ENCODE measurements at regions not wholly inside any gene's neighbourhood (a gene's known extent, or its start where the extent isn't known, plus 50 kb on each side); places are given as distances from the start of the nearest gene placed in this dataset.

DNA sequence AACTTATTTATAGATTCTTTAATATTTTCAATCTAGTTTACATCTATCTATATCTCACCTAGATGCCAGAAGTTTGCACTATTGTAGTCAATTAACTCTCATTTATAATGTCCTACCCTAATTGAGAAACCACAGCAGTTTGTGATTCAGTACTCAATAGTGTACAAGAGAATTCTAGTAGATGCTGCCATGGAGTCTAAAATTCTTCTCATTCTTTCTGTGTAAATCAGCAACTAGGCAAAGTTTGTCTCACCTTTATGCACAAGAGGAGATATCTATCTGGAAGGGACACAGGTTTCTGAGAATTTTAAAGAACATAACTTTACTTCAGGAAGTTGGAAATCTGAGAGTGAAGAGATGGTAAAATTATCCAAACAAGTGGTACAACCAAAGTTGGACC lies 173.0 kb upstream of the FBXL7 start:
- no peak for TF ChIP-seq GATA2 (IDR thresholded peaks at IDR 0.05; ENCODE audit: low read depth, low read length)
- no peak for TF ChIP-seq GATA3 (IDR thresholded peaks at IDR 0.05; ENCODE audit: low read depth, low read length)

DNA sequence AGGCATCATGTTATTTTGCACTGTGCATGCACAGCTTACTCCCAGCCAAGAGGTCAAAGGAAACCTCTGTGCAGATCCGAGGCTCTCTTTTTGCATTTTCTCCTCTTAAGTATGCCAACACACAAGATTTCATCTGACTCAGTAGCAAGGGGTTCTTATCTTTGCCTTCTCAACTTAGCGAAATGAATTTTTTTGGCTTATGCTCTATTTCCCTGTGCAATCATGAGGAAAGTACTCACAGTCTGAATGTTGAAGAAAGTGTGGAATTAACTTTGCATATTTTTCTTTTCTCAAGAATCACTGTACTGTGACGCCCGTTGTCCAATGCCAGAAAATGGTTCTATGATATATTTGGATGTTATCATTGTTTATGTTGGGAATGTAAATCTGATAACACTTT lies 173.5 kb upstream of the FBXL7 start:
- TF ChIP-seq GATA3 (IDR thresholded peaks at IDR 0.05; ENCODE audit: low read depth, low read length) (no peak), GATA2 (IDR thresholded peaks at IDR 0.05; ENCODE audit: low read depth, low read length) (no peak)

DNA sequence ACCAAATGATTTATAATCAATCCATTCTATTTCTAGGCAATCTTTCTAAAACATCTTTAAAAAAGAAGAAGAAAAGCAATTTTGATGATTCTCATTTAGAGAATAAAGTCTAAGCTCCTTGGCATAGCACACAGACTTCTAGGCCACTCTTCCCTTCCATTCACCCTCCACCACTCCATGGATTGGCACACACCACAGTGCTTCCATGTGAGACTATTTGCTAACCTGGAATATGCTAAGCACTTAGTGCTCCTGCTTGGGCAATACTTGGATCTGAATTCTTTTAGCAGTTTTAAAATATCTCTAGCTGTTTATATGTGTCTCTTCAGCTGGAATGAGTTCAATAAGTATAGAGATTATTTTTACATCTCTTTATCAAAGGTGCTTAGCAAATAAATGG lies 177.6 kb upstream of the FBXL7 start:
- TF ChIP-seq GATA2 (IDR thresholded peaks at IDR 0.05; ENCODE audit: low read depth, low read length) (no peak), GATA3 (IDR thresholded peaks at IDR 0.05; ENCODE audit: low read depth, low read length) (no peak)

DNA sequence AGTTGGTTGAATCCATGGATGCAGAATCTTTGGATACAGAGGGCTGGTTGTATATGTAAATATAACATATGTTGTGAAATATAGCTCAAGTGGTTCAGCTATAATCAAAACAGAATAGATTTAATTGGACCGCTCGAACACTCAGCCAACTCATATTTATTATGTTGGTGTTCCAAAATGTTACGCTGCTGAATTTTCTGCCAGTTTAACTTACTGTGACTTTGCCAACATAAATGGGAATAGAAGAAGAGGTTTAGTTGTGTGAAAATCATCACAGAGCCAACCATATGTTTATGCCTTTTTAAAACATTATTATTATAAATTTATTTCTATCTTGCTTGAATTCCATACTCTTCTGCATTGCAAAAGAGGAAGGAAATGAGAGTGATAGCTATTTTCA lies 178.2 kb upstream of the FBXL7 start:
- TF ChIP-seq GATA2 (IDR thresholded peaks at IDR 0.05; ENCODE audit: low read depth, low read length) (no peak), GATA3 (IDR thresholded peaks at IDR 0.05; ENCODE audit: low read depth, low read length) (no peak)

DNA sequence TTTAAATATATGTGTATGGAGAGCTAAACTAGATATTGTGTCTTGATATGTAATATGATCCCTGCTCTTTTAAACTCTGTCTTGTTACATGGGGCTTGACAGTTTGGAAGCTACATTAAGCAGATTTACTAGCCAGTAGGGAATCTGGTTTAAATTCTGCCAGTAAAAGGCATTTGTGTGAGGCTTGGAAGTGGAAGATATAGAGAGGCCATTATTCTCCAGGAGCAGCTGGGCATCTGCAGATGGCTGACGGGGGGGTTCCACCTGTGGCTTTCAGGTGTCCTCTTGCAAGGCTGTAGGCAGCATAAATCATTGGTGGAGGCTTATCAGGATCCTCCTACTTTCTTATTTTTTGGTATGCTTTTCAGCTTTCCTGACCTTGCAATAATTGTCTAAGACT lies 179.1 kb upstream of the FBXL7 start:
- TF ChIP-seq GATA3 (IDR thresholded peaks at IDR 0.05; ENCODE audit: low read depth, low read length) (no peak), GATA2 (IDR thresholded peaks at IDR 0.05; ENCODE audit: low read depth, low read length) (no peak)

- TF ChIP-seq GATA2 (IDR thresholded peaks at IDR 0.05; ENCODE audit: low read depth, low read length) (no peak), GATA3 (IDR thresholded peaks at IDR 0.05; ENCODE audit: low read depth, low read length) (no peak)
These were observed 194.8 kb upstream of the FBXL7 start for GRCh38 chr5:15304914-15305834.

DNA sequence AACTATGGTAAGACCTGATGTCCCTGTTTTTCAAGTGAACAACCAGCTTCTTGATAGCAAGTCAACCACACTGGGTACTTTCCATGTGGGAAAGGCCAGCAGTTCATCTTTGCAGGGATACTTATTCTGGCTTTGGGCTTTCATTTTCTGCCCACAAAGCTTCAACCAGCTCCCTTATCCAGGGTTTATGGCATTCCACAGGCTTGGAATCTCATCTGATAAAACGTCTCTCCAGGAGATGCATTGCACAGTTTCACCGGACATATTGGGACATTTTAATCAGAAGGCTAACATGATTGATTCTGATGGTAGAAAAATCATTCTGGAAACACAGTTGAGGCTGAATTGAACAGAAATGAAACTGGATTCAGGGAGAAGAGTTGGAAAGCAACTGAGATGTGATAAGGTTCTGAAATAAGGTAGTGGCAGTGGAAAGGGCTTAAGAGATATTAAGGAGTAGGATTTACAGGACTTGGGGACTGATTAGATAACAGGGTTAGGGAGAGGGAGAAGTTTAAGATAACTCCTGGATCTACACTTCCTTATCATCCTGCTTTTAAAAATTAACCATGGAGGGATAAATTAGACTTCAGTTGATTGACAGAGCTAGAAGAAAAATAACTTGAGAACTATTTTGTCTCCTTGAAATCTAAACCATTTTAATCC lies 195.8 kb upstream of the FBXL7 start:
- TF ChIP-seq GATA2 (IDR thresholded peaks at IDR 0.05; ENCODE audit: low read depth, low read length) = no peak
- TF ChIP-seq GATA3 (IDR thresholded peaks at IDR 0.05; ENCODE audit: low read depth, low read length) = no peak

DNA sequence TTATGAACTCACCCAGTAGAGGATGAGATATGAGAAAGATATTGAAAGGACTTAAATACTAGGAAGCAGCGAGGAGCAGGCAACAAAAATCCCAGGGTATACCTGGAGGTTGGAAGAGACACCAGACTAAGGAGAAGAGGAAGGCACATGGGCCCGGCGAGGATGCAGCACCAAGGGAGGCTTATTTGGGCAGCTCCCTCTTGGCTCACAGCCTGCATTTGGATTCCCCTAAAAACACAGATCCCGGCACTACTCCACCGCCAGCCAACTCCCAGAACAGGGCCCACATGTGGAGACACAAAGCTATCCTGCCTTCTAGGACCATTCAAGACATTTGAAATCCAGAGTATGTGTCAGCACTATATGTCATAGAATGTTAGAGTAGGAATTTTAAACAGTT lies 199.8 kb upstream of the FBXL7 start:
- no peak for TF ChIP-seq GATA3 (IDR thresholded peaks at IDR 0.05; ENCODE audit: low read depth, low read length)
- TF ChIP-seq GATA2 (IDR thresholded peaks at IDR 0.05; ENCODE audit: low read depth, low read length) = no peak

DNA sequence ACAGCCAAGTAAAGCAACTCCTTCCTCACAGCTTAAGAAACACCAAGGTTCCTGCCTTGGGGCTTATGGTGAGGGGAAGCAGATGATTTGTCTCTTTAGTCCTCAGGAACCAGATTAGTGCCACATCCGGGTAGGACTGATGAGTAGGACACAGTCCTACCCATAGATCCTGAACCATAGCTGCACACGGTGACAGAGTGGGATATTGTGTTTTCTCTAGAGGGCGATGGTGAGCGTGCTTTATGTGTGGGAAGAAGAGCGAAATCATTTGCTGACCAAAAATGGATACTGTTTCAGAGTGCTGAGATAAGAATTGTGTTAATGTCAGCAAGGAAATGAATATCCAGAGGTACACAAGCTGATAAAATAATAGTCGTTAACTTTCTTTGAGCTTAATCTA lies 209.0 kb upstream of the FBXL7 start:
- TF ChIP-seq GATA2 (IDR thresholded peaks at IDR 0.05; ENCODE audit: low read depth, low read length) = no peak
- no peak for TF ChIP-seq GATA3 (IDR thresholded peaks at IDR 0.05; ENCODE audit: low read depth, low read length)

- no peak for TF ChIP-seq GATA3 (IDR thresholded peaks at IDR 0.05; ENCODE audit: low read depth, low read length)
- TF ChIP-seq GATA2 (IDR thresholded peaks at IDR 0.05; ENCODE audit: low read depth, low read length) = no peak
These were observed 213.3 kb upstream of the FBXL7 start for GRCh38 chr5:15286650-15287049.

GRCh38 chr5:15285901-15286583 lies 213.9 kb upstream of the FBXL7 start:
- no peak for TF ChIP-seq GATA2 (IDR thresholded peaks at IDR 0.05; ENCODE audit: low read depth, low read length)
- TF ChIP-seq GATA3 (IDR thresholded peaks at IDR 0.05; ENCODE audit: low read depth, low read length) = no peak

DNA sequence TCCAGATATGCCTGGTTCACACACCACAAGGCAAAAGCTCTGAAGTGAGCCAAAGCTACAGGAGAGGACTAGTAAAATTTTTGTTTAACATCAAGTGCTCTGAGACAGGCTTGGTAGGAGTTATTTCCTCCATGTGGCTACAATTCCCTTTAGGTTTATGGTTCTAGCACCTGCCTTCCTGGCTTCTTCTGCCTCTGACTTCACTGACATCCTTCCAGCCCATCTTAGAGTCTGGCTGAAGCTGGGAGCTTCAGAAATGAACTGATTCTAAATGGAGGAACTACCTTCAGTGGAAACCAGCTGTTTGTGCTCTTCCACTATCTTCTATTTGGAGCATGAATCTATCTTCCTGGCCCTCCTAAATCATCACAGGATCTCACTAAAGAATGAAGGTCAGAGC lies 215.3 kb upstream of the FBXL7 start:
- TF ChIP-seq GATA2 (IDR thresholded peaks at IDR 0.05; ENCODE audit: low read depth, low read length) = no peak
- TF ChIP-seq GATA3 (IDR thresholded peaks at IDR 0.05; ENCODE audit: low read depth, low read length) = no peak

GRCh38 chr5:15283076-15283475 lies 216.9 kb upstream of the FBXL7 start:
- no peak for TF ChIP-seq GATA2 (IDR thresholded peaks at IDR 0.05; ENCODE audit: low read depth, low read length)

GRCh38 chr5:15282611-15283010 lies 217.4 kb upstream of the FBXL7 start:
- no peak for TF ChIP-seq GATA3 (IDR thresholded peaks at IDR 0.05; ENCODE audit: low read depth, low read length)
- TF ChIP-seq GATA2 (IDR thresholded peaks at IDR 0.05; ENCODE audit: low read depth, low read length) = no peak
